SK-N-SH (cell line): ENCODE measurements at regions not wholly inside any gene's neighbourhood (a gene's known extent, or its start where the extent isn't known, plus 50 kb on each side); places are given as distances from the start of the nearest gene placed in this dataset.

ENCODE experiments used
- CTCF ChIA-PET: fragments of 300-600, 350-600 bp; formaldehyde crosslinking; extraction: SDS; loops from one replicate; lab custom pipeline; 2021; lab: Yijun Ruan, JAX
- POLR2A ChIA-PET: fragments of 350-600 bp; sonication (Branson Sonifier 250); formaldehyde crosslinking; extraction: SDS; loops from one replicate; lab custom pipeline; 2020; ENCODE audit warnings: antibody characterized with exemption, inconsistent platforms; lab: Yijun Ruan, JAX
- DNase-seq: peaks from one replicate; pipeline ENCODE4 v3.0.0; 2012
- H2AFZ ChIP-seq: fragments of 200-600 bp; sonication (generic); 2 replicates; pipeline ENCODE4 v1.8.1; 2016; ENCODE audit warnings: antibody characterized with exemption, mild to moderate bottlenecking, low read depth
- H3F3A ChIP-seq: fragments of 200-600 bp; sonication (generic); replicated peaks from 2 replicates; pipeline ENCODE3; 2016; ENCODE audit warnings: antibody characterized with exemption, mild to moderate bottlenecking; ENCODE audit not compliant: insufficient read depth
- H3K27ac ChIP-seq, 2 experiments: fragments of 200-500 bp in 1 of 2; fragments of 200-600 bp in 1 of 2; sonication (Bioruptor generic) in 1 of 2; sonication (generic), shearing (Covaris generic) in 1 of 2; 2 replicates each; pipeline versions ENCODE4 v1.5.1 to v1.6.1; 2014 to 2016; ENCODE audit warnings: low read depth in 2 of 2, inconsistent platforms in 1 of 2, low read length in 1 of 2, mild to moderate bottlenecking in 1 of 2, mixed read lengths in 1 of 2
- H3K27me3 ChIP-seq: fragments of 200-600 bp; sonication (generic), shearing (Covaris generic); 2 replicates; pipeline ENCODE4 v1.6.1; 2016; ENCODE audit warnings: mixed run types; ENCODE audit not compliant: insufficient read depth
- H3K36me3 ChIP-seq, 2 experiments: fragments of 200-500 bp in 1 of 2; fragments of 200-600 bp in 1 of 2; sonication (Bioruptor generic) in 1 of 2; sonication (generic) in 1 of 2; replicated peaks in 1 of 2; 2 replicates each; pipeline versions ENCODE3 to v1.5.1; 2014 to 2016; ENCODE audit warnings: low read length in 1 of 2, mild to moderate bottlenecking in 1 of 2; ENCODE audit not compliant: insufficient read depth in 2 of 2, control insufficient read depth in 1 of 2
- H3K4me1 ChIP-seq, 2 experiments: fragments of 200-500 bp in 1 of 2; fragments of 200-600 bp in 1 of 2; sonication (Bioruptor generic) in 1 of 2; sonication (generic), shearing (Covaris generic) in 1 of 2; 2 replicates each; pipeline versions ENCODE4 v1.5.1 to v1.6.1; 2014 to 2016; ENCODE audit warnings: low read depth in 1 of 2, low read length in 1 of 2, mixed run types in 1 of 2; ENCODE audit not compliant: insufficient read depth in 2 of 2, control insufficient read depth in 1 of 2
- H3K4me2 ChIP-seq: fragments of 200-600 bp; sonication (generic), shearing (Covaris generic); 2 replicates; pipeline ENCODE4 v1.6.1; 2017; ENCODE audit warnings: mixed run types
- H3K4me3 ChIP-seq, 2 experiments: fragments of 200-500 bp in 1 of 2; fragments of 200-600 bp in 1 of 2; sonication (Bioruptor generic) in 1 of 2; sonication (generic), shearing (Covaris generic) in 1 of 2; 2 replicates each; pipeline versions ENCODE4 v1.5.1 to v1.8.1; 2014 to 2016; ENCODE audit warnings: low read depth in 2 of 2, inconsistent platforms in 1 of 2, low read length in 1 of 2, mild to moderate bottlenecking in 1 of 2, mixed read lengths in 1 of 2, moderate library complexity in 1 of 2
- H3K79me2 ChIP-seq: fragments of 200-600 bp; sonication (generic); 2 replicates; pipeline ENCODE4 v1.8.1; 2017; ENCODE audit warnings: mild to moderate bottlenecking; ENCODE audit not compliant: insufficient read depth
- H3K9ac ChIP-seq: fragments of 200-600 bp; sonication (generic); 2 replicates; pipeline ENCODE4 v1.6.1; 2017; ENCODE audit warnings: mixed run types
- H3K9me2 ChIP-seq: fragments of 200-600 bp; sonication (generic); 2 replicates; pipeline ENCODE4 v1.6.1; 2017; ENCODE audit warnings: mixed run types
- H3K9me3 ChIP-seq: fragments of 200-600 bp; sonication (generic); 2 replicates; pipeline ENCODE4 v1.6.1; 2017; ENCODE audit warnings: mixed run types, mild to moderate bottlenecking, moderate library complexity
- H4K20me1 ChIP-seq: fragments of 200-600 bp; sonication (generic); 2 replicates; pipeline ENCODE4 v1.6.1; 2017; ENCODE audit warnings: mild to moderate bottlenecking, mixed run types; ENCODE audit not compliant: insufficient read depth
- EP300 ChIP-seq, 2 experiments: IDR thresholded peaks; 2 replicates each; pipeline versions ENCODE4 v1.4.0 to v1.6.1; 2012; ENCODE audit warnings: borderline replicate concordance in 1 of 2, low read depth in 1 of 2, low read length in 1 of 2
- GABPA ChIP-seq: IDR thresholded peaks from 2 replicates; pipeline ENCODE4 v1.4.0; 2012; ENCODE audit warnings: low read depth, mild to moderate bottlenecking
- MXI1 ChIP-seq: IDR thresholded peaks from 2 replicates; pipeline ENCODE4 v1.6.1; 2012; ENCODE audit warnings: mild to moderate bottlenecking, low read depth, low read length, improper control_type of control experiment
- NFIC ChIP-seq: IDR thresholded peaks from 2 replicates; pipeline ENCODE4 v1.4.0; 2012; ENCODE audit warnings: borderline replicate concordance
- NRF1 ChIP-seq: IDR thresholded peaks from 2 replicates; pipeline ENCODE4 v1.6.1; 2012; ENCODE audit warnings: low read depth, mild to moderate bottlenecking, low read length
- PBX3 ChIP-seq: IDR thresholded peaks from 2 replicates; pipeline ENCODE4; 2012
- RAD21 ChIP-seq: IDR thresholded peaks from 2 replicates; pipeline ENCODE4 v1.6.1; 2012; ENCODE audit warnings: mild to moderate bottlenecking, low read length
- RCOR1 ChIP-seq: fragments of 150-350 bp; IDR thresholded peaks from 2 replicates; pipeline ENCODE4 v1.6.1; 2017; ENCODE audit warnings: antibody characterized with exemption, low read length
- WGBS: methylation state at CpG from one replicate; pipeline ENCODE4 v1.1.6; 2017; ENCODE audit warnings: low lambda C conversion rate; 5-methylcytosine and 5-hydroxymethylcytosine counted together
- TF ChIP-seq, protein P1 (sequence below): IDR thresholded peaks from 2 replicates; pipeline ENCODE4 v1.4.0; 2012; ENCODE audit warnings: low read depth, borderline replicate concordance
- TF ChIP-seq, protein P2 (sequence below): fragments of 200-600 bp; sonication (generic); IDR thresholded peaks from 2 replicates; pipeline ENCODE4 v1.6.1; 2017; ENCODE audit warnings: antibody characterized with exemption, mild to moderate bottlenecking, moderate library complexity

DNA sequence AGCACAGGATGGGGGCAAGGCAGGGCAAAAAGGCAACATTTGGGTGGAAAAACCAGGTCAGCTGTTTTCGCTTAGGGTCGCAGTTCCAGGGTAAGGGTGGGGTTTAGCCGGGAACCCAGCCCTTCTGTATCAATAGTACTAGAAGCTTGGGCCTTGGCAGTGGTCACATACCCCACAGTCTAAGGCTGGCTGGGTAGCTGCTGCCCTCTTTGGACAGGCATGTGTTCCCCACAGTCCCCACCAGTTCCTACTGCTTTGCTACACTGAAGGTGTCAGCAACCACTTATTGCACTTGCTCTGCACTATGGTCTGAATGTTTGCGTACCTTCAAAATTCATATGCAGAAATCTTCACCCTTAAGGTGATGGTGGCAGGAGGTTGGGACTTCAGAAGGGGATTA is 349.8 kb downstream of the LTN1 start:
- Histone ChIP-seq H3K27ac (no peak overlapping the region), H3F3A (peaks cover 1% of the 10 kb centered on the region), H3K9me2 (no peaks in the 10 kb centered on the region), H4K20me1 (no peaks in the 10 kb centered on the region), H3K4me2 (no peak overlapping the region), H3K9ac (no peak overlapping the region), H3K9me3 (no peaks in the 10 kb centered on the region), H3K4me3 (no peak overlapping the region), H3K4me1 (no peaks in the 10 kb centered on the region; a peak in 1 of 4 replicates), H3K79me2 (no peaks in the 10 kb centered on the region), H2AFZ (no peak overlapping the region), H3K36me3 (no peaks in the 10 kb centered on the region), H3K27me3 (no peaks in the 10 kb centered on the region)
- ChIA-PET CTCF (no interaction called here), POLR2A (no interaction called here)
- 85% methylated on average over 4 of the region's 4 CpGs for WGBS
- no peak for DNase-seq
- TF ChIP-seq GABPA (no peak), EP300 (IDR thresholded peaks at IDR 0.05; ENCODE audit: borderline replicate concordance in 1 of 2, low read depth in 1 of 2, low read length in 1 of 2) (no peak), RCOR1 (no peak), NRF1 (no peak), RAD21 (no peak), NFIC (no peak), MXI1 (no peak), PBX3 (no peak)

GRCh38 chr21:28641731-28642130 is 350.9 kb downstream of the LTN1 start:
- no peaks in the 10 kb centered on the region for H3K79me2 ChIP-seq
- WGBS, result 45% methylated on average over 1 of the region's 1 CpG
- POLR2A ChIA-PET, result no interaction called here
- no peaks in the 10 kb centered on the region for H3K9me2 ChIP-seq
- H3K4me1 ChIP-seq, result no peaks in the 10 kb centered on the region; a peak in 3 of 4 replicates
- TF ChIP-seq RCOR1, result peak; percentile 36; the same call in 1 of the 2 replicates
- TF ChIP-seq, protein P1, sequence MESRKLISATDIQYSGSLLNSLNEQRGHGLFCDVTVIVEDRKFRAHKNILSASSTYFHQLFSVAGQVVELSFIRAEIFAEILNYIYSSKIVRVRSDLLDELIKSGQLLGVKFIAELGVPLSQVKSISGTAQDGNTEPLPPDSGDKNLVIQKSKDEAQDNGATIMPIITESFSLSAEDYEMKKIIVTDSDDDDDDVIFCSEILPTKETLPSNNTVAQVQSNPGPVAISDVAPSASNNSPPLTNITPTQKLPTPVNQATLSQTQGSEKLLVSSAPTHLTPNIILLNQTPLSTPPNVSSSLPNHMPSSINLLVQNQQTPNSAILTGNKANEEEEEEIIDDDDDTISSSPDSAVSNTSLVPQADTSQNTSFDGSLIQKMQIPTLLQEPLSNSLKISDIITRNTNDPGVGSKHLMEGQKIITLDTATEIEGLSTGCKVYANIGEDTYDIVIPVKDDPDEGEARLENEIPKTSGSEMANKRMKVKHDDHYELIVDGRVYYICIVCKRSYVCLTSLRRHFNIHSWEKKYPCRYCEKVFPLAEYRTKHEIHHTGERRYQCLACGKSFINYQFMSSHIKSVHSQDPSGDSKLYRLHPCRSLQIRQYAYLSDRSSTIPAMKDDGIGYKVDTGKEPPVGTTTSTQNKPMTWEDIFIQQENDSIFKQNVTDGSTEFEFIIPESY, result no peak
- TF ChIP-seq, protein P2, sequence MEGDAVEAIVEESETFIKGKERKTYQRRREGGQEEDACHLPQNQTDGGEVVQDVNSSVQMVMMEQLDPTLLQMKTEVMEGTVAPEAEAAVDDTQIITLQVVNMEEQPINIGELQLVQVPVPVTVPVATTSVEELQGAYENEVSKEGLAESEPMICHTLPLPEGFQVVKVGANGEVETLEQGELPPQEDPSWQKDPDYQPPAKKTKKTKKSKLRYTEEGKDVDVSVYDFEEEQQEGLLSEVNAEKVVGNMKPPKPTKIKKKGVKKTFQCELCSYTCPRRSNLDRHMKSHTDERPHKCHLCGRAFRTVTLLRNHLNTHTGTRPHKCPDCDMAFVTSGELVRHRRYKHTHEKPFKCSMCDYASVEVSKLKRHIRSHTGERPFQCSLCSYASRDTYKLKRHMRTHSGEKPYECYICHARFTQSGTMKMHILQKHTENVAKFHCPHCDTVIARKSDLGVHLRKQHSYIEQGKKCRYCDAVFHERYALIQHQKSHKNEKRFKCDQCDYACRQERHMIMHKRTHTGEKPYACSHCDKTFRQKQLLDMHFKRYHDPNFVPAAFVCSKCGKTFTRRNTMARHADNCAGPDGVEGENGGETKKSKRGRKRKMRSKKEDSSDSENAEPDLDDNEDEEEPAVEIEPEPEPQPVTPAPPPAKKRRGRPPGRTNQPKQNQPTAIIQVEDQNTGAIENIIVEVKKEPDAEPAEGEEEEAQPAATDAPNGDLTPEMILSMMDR, result no peak
- TF ChIP-seq, all 33 proteins: peak for 1
- no peaks in the 10 kb centered on the region for H3K27me3 ChIP-seq
- H3K9me3 ChIP-seq, result no peaks in the 10 kb centered on the region
- no peaks in the 10 kb centered on the region for H4K20me1 ChIP-seq
- H3F3A ChIP-seq, result peaks cover 11% of the 10 kb centered on the region
- no peaks in the 10 kb centered on the region for H3K36me3 ChIP-seq
- no peak overlapping the region for H3K9ac ChIP-seq
- no peak overlapping the region; a peak in 1 of 4 replicates for H3K27ac ChIP-seq
- no peak overlapping the region for H2AFZ ChIP-seq
- CTCF ChIA-PET, result no interaction called here
- H3K4me3 ChIP-seq, result no peak overlapping the region
- H3K4me2 ChIP-seq, result no peak overlapping the region
- peak; percentile 6 for DNase-seq
